K562 (cell line): ENCODE measurements at regions not wholly inside any gene's neighbourhood (a gene's known extent, or its start where the extent isn't known, plus 50 kb on each side); places are given as distances from the start of the nearest gene placed in this dataset.
A peak's percentile ranks its signal among the peaks of the same experiment; 100 is the strongest.

Experiments used
- ADNP ChIP-seq: fragments of 200-800 bp; sonication (Bioruptor generic); IDR thresholded peaks from 2 replicates; pipeline ENCODE4 v1.6.1; 2016; ENCODE audit warnings: missing genetic modification characterization, missing compliant biosample characterization
- ARID1B ChIP-seq: fragments of 450-650 bp; IDR thresholded peaks from 2 replicates; pipeline ENCODE4 v1.6.1; 2016; ENCODE audit warnings: antibody characterized with exemption, mild to moderate bottlenecking, inconsistent platforms
- ATF3 ChIP-seq, 2 experiments: fragments of 450-650 bp in 1 of 2; sonication (generic) in 1 of 2; formaldehyde crosslinking in 1 of 2; IDR thresholded peaks in 1 of 2; conservative IDR thresholded peaks in 1 of 2; 2 replicates each; pipeline versions ENCODE4 v1.6.1 to v1.8.1; 2016 to 2023; ENCODE audit warnings: mild to moderate bottlenecking in 2 of 2, moderate library complexity in 2 of 2, inconsistent platforms in 1 of 2, missing genetic modification reagents in 1 of 2
- CBFA2T2 ChIP-seq: fragments of 450-650 bp; conservative IDR thresholded peaks from 2 replicates; pipeline ENCODE4 v1.6.1; 2017; ENCODE audit warnings: mild to moderate bottlenecking
- CC2D1A ChIP-seq: fragments of 450-650 bp; IDR thresholded peaks from 2 replicates; pipeline ENCODE4 v1.6.1; 2017; ENCODE audit warnings: mild to moderate bottlenecking
- CEBPB ChIP-seq: fragments of 450-650 bp; IDR thresholded peaks from 2 replicates; pipeline ENCODE4 v1.6.1; 2016; ENCODE audit warnings: missing genetic modification characterization, missing compliant biosample characterization
- EHMT2 ChIP-seq: fragments of 450-650 bp; IDR thresholded peaks from 2 replicates; pipeline ENCODE4 v1.6.1; 2018; ENCODE audit warnings: antibody characterized with exemption
- FIP1L1 ChIP-seq: fragments of 200-400 bp; formaldehyde crosslinking; IDR thresholded peaks from 2 replicates; pipeline ENCODE4 v1.6.1; 2018; ENCODE audit warnings: mild to moderate bottlenecking, low read depth, low read length; ENCODE audit not compliant: poor library complexity, severe bottlenecking
- FOSL1 ChIP-seq: fragments of 200-800 bp; sonication (Bioruptor generic); conservative IDR thresholded peaks from 2 replicates; pipeline ENCODE4 v1.6.1; 2016; ENCODE audit warnings: missing genetic modification characterization, missing compliant biosample characterization
- FOXP1 ChIP-seq: sonication (generic); formaldehyde crosslinking; IDR thresholded peaks from 2 replicates; pipeline ENCODE4 v1.8.0; 2022; ENCODE audit warnings: mild to moderate bottlenecking, missing genetic modification reagents
- GTF2B ChIP-seq: IDR thresholded peaks from 2 replicates; pipeline ENCODE4 v1.6.1; 2011; ENCODE audit not compliant: insufficient read length; ENCODE audit errors: extremely low read depth
- HNRNPUL1 ChIP-seq: fragments of 200-400 bp; formaldehyde crosslinking; IDR thresholded peaks from 2 replicates; pipeline ENCODE4 v1.6.1; 2017; ENCODE audit warnings: low read length
- KDM1A ChIP-seq, 2 experiments: fragments of 450-650 bp; IDR thresholded peaks; 2 replicates each; pipeline ENCODE4 v1.6.1; 2016; ENCODE audit warnings: mild to moderate bottlenecking in 2 of 2
- L3MBTL2 ChIP-seq: fragments of 450-650 bp; IDR thresholded peaks from 2 replicates; pipeline ENCODE4 v1.6.1; 2016; ENCODE audit warnings: mild to moderate bottlenecking, moderate library complexity
- MAZ ChIP-seq, 2 experiments: fragments of 450-650 bp in 1 of 2; sonication (generic) in 1 of 2; formaldehyde crosslinking; IDR thresholded peaks in 1 of 2; conservative IDR thresholded peaks in 1 of 2; 2 replicates each; pipeline versions ENCODE4 v1.4.0 to v1.5.0; 2020; ENCODE audit warnings: mild to moderate bottlenecking in 1 of 2, missing genetic modification reagents in 1 of 2
- MCM5 ChIP-seq: fragments of 450-650 bp; IDR thresholded peaks from 2 replicates; pipeline ENCODE4 v1.6.1; 2016; ENCODE audit warnings: low read depth
- RBBP5 ChIP-seq: fragments of 200-600 bp; sonication (generic); IDR thresholded peaks from 2 replicates; pipeline ENCODE4 v1.6.1; 2012; ENCODE audit warnings: borderline replicate concordance, mild to moderate bottlenecking, low read length, control low read depth, inconsistent platforms; ENCODE audit not compliant: insufficient read depth, poor library complexity, severe bottlenecking
- SMARCA4 ChIP-seq: fragments of 450-650 bp; IDR thresholded peaks from 2 replicates; pipeline ENCODE4 v1.6.1; 2016
- TCF7 ChIP-seq: sonication (generic); IDR thresholded peaks from 2 replicates; pipeline ENCODE4 v1.6.1; 2016; ENCODE audit warnings: antibody characterized with exemption, borderline replicate concordance
- TRIM28 ChIP-seq: fragments of 450-650 bp; IDR thresholded peaks from 2 replicates; pipeline ENCODE4 v1.6.1; 2017
- U2AF2 ChIP-seq: fragments of 200-400 bp; formaldehyde crosslinking; optimal IDR thresholded peaks from 2 replicates; pipeline ENCODE3; 2017; ENCODE audit warnings: low read depth, mild to moderate bottlenecking, low read length
- ZKSCAN1 ChIP-seq: fragments of 150-350 bp; IDR thresholded peaks from 2 replicates; pipeline ENCODE4 v1.6.1; 2016; ENCODE audit warnings: low read depth, low read length
- ZNF146 ChIP-seq: IDR thresholded peaks from one replicate; pipeline ENCODE4 v1.6.1; 2018; ENCODE audit warnings: missing compliant biosample characterization; ENCODE audit not compliant: unreplicated experiment
- ZNF253 ChIP-seq: fragments of 250-450 bp; sonication (Bioruptor Pico); conservative IDR thresholded peaks from 2 replicates; pipeline ENCODE4 v1.6.1; 2021; ENCODE audit warnings: mild to moderate bottlenecking
- TF ChIP-seq, protein P1 (sequence below): fragments of 450-650 bp; conservative IDR thresholded peaks from 2 replicates; pipeline ENCODE4 v1.6.1; 2016; ENCODE audit warnings: missing genetic modification characterization, low read depth, mild to moderate bottlenecking, control low read depth, missing compliant biosample characterization
- TF ChIP-seq, protein P2 (sequence below): fragments of 450-650 bp; IDR thresholded peaks from 2 replicates; pipeline ENCODE4 v1.6.1; 2016

- TF ChIP-seq, protein P1, sequence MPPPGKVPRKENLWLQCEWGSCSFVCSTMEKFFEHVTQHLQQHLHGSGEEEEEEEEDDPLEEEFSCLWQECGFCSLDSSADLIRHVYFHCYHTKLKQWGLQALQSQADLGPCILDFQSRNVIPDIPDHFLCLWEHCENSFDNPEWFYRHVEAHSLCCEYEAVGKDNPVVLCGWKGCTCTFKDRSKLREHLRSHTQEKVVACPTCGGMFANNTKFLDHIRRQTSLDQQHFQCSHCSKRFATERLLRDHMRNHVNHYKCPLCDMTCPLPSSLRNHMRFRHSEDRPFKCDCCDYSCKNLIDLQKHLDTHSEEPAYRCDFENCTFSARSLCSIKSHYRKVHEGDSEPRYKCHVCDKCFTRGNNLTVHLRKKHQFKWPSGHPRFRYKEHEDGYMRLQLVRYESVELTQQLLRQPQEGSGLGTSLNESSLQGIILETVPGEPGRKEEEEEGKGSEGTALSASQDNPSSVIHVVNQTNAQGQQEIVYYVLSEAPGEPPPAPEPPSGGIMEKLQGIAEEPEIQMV: no peak
- TF ChIP-seq FOSL1 (tag) (peak; percentile 84), ZNF146 (CRISPR knock-in tag) (no peak), ATF3 (IDR thresholded peaks at IDR 0.05) (peak; percentile 96), ATF3 (CRISPR knock-in tag; conservative IDR thresholded peaks at IDR 0.05) (no peak), ZNF253 (CRISPR knock-in tag) (no peak), ADNP (no peak), TRIM28 (no peak), CEBPB (tag) (peak; percentile 21; the same call in 1 of the 2 replicates), CC2D1A (no peak), FIP1L1 (no peak), MCM5 (no peak), MAZ (CRISPR knock-in tag; conservative IDR thresholded peaks at IDR 0.05 in 1 of 2, IDR thresholded peaks at IDR 0.05 in 1 of 2) (no peak), RBBP5 (no peak), U2AF2 (no peak), L3MBTL2 (no peak), CBFA2T2 (no peak), GTF2B (no peak), TCF7 (no peak), SMARCA4 (peak; percentile 49; the same call in 1 of the 2 replicates), HNRNPUL1 (no peak), ARID1B (peak; percentile 60; the same call in 1 of the 2 replicates), FOXP1 (CRISPR knock-in tag) (no peak), EHMT2 (peak; percentile 71), ZKSCAN1 (no peak), KDM1A (IDR thresholded peaks at IDR 0.05) (peak; percentile 18 to 60; a peak in 2 of 4 replicates)
- TF ChIP-seq, protein P2, sequence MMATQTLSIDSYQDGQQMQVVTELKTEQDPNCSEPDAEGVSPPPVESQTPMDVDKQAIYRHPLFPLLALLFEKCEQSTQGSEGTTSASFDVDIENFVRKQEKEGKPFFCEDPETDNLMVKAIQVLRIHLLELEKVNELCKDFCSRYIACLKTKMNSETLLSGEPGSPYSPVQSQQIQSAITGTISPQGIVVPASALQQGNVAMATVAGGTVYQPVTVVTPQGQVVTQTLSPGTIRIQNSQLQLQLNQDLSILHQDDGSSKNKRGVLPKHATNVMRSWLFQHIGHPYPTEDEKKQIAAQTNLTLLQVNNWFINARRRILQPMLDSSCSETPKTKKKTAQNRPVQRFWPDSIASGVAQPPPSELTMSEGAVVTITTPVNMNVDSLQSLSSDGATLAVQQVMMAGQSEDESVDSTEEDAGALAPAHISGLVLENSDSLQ: peak; percentile 39; the same call in 1 of the 2 replicates
Observed at GRCh38 chr12:113586461-113586860, 114.8 kb upstream of the LHX5 start (continued).
